ENCODE measurements at regions not wholly inside any gene's neighbourhood (a gene's known extent, or its start where the extent isn't known, plus 50 kb on each side); places are given as distances from the start of the nearest gene placed in this dataset.

DNA sequence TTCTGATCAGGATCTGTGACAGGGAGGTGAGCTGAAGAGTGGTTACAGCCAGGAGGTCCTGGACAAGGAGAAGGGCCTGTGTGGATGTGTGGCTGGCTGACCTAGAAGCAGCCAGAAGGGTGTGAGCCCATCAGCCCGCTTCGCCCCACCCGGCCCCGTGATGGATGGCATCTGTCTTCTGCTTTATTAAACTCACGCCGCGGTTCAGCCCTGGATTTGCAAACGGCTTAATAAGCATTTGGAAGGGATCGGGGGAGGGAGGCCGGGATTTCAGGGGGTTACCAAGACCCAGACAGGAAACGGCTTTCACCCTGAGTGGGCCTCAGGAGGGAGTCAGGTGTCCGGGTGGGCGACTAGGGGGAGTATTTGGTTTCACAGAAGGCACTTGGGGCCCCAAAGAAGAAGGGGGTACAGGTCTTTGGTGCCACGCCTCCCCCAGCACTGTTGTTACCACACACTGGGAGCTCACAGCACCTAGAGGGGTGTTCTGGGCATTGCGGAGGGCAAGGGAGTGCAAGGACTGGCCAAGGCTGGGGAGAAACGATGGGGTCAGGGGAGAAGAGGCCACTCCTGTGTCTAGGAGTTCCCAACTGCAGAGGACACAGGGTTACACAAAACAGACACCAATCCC is 53.8 kb upstream of the FOXP4 start:
- TF ChIP-seq, protein P1, sequence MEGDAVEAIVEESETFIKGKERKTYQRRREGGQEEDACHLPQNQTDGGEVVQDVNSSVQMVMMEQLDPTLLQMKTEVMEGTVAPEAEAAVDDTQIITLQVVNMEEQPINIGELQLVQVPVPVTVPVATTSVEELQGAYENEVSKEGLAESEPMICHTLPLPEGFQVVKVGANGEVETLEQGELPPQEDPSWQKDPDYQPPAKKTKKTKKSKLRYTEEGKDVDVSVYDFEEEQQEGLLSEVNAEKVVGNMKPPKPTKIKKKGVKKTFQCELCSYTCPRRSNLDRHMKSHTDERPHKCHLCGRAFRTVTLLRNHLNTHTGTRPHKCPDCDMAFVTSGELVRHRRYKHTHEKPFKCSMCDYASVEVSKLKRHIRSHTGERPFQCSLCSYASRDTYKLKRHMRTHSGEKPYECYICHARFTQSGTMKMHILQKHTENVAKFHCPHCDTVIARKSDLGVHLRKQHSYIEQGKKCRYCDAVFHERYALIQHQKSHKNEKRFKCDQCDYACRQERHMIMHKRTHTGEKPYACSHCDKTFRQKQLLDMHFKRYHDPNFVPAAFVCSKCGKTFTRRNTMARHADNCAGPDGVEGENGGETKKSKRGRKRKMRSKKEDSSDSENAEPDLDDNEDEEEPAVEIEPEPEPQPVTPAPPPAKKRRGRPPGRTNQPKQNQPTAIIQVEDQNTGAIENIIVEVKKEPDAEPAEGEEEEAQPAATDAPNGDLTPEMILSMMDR (IDR thresholded peaks at IDR 0.05 in 8 of 11, conservative IDR thresholded peaks at IDR 0.05 in 3 of 11), result no peak
- no peak for TF ChIP-seq POLR2AphosphoS5 (IDR thresholded peaks at IDR 0.05)

Measured in spleen (tissue), 7 donors.